GM18907 (cell line): ENCODE measurements at regions not wholly inside any gene's neighbourhood (a gene's known extent, or its start where the extent isn't known, plus 50 kb on each side); places are given as distances from the start of the nearest gene placed in this dataset.
"Not testable (repeated sequence)": the region's sequence is repeated elsewhere in the genome, so short reads cannot be mapped to it uniquely, and the experiment has no call there.

Experiments
- ATAC-seq: cut with Tn5 transposase; IDR thresholded peaks from one replicate; pipeline ENCODE4 v1.9.1; 2021; ENCODE audit warnings: mild to moderate bottlenecking, moderate library complexity; ENCODE audit not compliant: unreplicated experiment

DNA sequence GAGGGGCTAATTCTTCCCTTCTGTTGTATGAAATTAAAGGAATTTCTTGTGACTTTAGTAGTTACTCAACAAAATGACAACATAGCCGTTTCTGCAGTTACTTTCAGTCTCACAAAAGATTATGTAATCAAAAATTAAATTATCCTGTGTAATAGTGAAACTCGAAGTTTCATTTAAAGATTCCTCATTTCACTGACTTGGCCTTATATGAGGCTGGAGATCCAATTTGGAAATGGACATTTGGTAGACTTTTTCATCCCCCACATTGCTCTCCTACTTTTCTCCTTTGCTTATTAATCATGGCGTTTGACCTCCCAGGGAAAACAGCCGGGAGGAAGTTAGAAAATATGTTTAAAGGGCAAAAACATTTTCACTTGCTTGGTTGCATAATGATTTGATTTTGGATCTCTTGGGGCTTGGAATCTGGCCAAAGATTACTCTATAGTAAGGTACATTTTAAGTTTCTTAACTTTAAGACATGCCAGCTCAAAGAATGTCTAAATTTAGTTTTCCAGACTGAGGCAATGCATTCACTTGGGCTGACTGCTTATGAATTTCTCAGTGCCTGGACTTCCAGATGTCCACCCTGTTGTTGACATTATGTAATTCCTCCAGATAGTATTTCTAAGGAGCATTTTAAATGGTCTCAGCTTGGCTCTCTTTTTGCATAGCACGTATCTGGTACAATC lies 1364.9 kb upstream of the MIR17HG start:
- ATAC-seq = no peak

DNA sequence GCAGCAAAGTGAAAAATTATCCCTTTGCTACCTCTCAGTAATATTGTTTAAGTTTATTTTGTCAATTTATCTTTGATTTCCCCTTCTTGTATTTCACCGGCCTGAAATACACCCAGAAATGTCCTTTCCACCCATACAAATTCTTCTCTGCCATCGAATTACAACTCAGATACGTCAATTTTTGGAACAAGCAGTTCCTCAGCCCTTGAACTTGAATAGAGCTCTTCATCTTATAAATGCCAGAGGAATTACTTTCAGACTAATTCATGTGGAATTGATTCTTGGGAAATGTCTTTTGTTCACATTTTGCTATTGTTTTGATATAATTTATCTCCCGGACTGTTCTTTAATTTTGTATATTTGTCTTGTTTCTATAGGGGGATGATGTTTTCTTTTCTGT lies 1359.3 kb upstream of the MIR17HG start:
- ATAC-seq = no peak

DNA sequence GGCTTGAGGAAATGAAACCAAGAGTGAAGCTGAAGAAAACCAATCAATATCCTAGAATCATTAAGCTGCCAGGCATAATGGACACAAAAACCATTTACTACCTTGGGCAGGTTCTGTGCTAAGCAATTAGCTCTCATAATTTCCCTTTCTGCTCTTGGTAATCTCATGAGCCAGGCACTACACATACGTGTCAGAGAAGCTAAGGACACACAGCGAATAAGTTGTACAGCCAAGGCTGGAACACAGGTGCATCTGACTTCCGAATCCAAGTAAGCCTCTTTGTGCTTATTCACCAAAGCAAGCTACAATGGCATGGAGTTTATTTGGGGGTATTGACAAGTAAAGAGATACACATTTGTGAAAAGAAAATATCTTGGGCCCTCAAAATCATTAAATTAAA lies 1343.9 kb upstream of the MIR17HG start:
- no peak for ATAC-seq

GRCh38 chr13:90008707-90009149 lies 1338.8 kb upstream of the MIR17HG start:
- ATAC-seq = no peak

DNA sequence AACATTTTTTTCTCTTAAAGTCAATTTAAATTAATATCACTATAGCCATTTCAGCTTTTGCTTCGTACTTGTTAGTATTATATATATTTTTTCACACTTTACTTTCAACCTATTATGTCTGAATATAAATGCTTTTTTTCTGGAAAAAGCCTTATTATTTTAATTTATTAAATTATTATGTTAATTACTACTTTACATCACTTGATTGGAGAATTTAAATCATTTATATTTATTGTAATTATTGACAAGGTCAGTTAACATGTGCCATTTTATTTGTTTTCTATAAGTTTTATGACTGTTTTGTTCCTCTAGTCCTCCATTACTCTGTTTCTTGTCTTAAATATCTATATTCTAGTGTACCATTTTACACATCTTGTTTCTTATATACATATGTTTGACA lies 1333.4 kb upstream of the MIR17HG start:
- no peak for ATAC-seq

DNA sequence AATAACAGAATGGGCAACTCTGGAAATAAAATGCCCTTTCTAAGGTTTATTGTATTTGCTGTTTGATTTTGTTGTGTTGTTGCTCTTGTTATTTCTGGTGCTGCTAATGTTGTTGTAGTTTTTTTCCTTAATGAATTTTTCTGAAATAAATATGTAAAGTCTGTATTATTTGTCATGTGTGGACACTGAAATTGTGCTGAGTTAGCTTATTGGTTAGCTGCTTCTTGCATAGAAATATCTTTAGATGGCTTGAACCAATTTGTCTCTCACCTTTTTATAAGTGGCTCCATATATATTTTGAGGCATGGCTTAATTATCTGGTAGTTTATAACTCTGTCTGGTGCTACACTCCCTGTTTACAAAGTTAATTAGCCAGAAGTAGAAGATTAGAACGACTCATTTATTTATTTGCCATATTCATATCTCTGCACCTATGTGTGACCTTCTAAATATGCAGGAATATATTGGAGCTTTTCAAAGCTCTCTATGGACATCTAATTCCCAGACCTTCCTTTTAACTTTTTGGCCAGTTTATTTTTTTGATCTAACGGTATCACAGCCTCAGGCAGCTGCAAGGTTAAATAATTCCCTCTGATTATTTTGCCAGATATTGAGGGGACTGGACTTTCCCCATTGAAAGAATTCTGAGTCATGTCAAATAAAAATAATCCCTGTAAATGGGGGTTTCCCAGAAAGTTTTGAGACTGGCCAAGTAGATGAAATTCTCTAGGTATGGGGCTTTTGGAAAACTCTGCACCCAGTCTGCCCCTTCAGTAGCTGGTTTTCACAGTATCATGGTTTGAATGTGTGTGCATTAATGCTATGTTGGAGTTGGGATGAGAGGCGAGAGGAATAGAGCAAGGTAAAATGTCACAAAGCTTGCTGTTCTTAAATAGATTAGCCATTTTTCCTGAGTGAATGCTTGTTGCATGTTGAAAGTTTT lies 1331.7 kb upstream of the MIR17HG start:
- no peak for ATAC-seq

- no peak for ATAC-seq
These were observed 1330.8 kb upstream of the MIR17HG start for GRCh38 chr13:90016688-90017087.

DNA sequence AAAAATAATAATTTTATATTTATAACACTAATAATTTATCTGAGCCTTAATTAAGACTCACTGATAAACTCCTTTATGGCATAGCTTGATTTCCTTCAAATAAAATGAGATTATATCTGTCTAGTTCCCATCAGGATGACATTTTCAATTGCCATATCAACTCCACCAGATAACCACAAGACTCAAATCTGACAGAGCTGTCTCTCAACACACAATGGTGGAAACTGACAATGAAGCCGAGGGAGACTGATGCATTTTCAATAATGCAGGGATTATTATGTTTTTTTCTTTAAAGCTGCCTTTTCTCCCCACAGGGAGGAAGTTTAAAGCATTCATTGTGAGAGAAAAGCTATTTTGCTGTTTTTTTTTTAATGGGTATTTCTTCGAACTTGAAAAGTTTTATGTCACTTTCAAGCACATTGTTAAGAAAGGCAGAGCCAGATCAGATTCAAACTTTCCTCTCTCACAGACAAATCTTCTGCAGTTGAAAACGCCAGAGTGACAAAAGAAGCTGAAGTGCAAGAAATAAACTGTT lies 1326.9 kb upstream of the MIR17HG start:
- ATAC-seq = no peak

DNA sequence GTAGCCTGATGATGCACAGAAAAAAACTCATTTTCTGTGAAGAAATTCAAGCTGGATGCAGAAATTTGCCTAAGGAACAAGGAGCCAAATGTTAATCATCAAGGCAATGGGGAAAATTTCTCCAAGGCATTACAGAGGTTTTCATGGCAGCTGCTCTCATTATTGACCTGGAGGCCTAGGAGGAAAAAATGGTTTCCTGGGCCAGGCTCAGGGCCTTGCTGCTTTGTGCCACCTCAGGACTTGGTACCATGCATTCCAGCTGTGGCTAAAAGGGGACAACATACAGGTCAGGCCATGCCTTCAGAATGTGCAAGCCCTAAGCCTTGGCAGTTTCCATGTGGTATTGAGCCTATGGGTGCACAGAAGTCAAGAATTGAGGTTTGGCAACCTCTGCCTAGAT lies 1320.1 kb upstream of the MIR17HG start:
- no peak for ATAC-seq

DNA sequence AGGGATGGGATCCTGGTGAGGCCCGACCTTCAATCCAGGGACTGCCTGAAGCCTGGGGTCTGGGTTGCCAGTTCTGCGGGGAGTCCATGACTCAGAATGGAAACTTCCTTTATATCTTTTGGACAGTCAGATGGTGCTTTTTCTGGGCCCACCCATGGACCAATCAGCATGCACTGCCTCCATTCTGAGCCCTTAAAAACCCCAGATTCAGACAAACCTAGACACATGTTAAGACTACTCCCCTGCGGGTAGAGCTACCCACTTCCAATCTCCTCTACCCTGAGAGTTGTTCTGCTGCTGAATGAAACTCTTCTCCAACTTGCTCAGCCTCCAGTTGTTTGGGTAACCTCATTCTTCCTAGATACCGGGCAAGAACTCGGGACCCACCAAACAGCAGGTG lies 1315.2 kb upstream of the MIR17HG start:
- no peak for ATAC-seq

DNA sequence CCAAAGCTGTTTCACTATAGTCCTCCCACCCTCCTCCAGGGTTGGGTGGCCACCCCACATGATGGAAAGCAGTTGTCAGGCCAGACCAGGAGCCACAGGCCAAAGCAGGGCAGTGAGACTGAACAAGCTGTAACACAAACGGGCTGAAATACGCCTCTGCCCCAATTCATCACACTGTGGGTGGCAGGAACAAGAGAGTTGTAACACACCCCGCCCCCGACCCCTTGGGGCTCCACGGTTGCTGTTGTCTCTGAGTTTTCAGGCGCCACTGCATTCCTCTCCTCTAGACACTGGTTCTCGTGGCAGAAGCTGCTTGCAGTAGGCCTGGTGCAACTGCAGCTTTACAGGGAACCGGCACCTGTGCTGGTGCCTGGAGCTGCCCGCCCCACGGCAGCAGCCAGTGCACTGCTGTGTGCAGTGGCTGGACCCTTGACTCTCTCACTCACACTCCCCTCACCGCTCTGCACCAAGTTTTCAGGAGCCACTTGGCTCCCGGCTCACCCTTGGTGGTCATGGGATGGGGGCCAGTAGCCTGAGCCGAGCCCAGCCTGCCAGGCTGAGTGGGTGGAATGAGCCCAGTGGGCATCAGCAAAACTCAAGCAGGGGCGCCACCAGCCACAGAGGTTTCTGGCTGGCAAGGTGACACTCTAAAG lies 1314.5 kb upstream of the MIR17HG start:
- ATAC-seq = no peak

DNA sequence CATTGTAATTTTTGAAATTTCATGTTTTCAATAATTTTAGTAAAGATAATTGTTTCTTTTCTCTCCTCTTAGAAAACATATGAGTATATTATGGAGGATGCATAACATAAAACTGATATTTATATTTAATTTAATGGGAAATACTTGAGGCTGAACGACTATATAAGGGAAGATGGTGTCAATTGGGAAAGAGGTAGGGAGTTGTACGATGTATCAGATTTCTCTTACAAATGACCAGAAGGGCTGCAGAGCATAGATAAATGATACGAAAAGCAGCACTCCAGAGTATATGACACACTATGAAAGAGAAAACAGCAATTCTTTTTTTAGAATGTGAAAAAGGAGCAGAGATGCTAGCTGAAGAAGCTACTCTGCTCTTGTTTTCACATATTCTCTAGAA lies 1308.0 kb upstream of the MIR17HG start:
- ATAC-seq = no peak

GRCh38 chr13:90047600-90047999 lies 1299.9 kb upstream of the MIR17HG start:
- no peak for ATAC-seq

GRCh38 chr13:90049989-90050671 lies 1297.4 kb upstream of the MIR17HG start:
- ATAC-seq = no peak

GRCh38 chr13:90055121-90055520 lies 1292.4 kb upstream of the MIR17HG start:
- no peak for ATAC-seq

- no peak for ATAC-seq
These were observed 1291.7 kb upstream of the MIR17HG start for GRCh38 chr13:90055760-90056159.

- not testable (repeated sequence) for ATAC-seq
These were observed 1283.3 kb upstream of the MIR17HG start for GRCh38 chr13:90064226-90064625.

DNA sequence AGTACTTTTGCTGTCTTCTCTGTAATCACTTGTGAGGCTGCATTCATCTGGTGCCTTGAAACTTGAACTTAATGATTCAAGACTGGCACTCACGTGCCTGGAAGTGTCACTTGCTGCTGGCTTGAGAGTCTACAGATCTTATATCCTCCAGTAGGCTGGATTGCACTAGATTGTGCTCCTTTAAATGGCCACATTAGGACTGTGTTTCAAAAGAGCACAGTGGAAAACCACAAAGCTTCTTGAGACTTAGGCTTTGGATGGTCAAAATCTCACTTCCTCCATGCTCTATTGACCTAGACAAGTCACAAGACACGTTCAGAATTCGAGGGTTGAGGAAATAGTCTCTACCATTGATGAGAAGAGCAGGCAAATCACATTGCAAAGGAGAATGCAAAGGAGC lies 1278.8 kb upstream of the MIR17HG start:
- no peak for ATAC-seq

- ATAC-seq = no peak
These were observed 1277.1 kb upstream of the MIR17HG start for GRCh38 chr13:90070362-90070761.

- no peak for ATAC-seq
These were observed 1276.5 kb upstream of the MIR17HG start for GRCh38 chr13:90070837-90071525.
